CD4-positive, alpha-beta T cell (primary cell): ENCODE measurements at regions not wholly inside any gene's neighbourhood (a gene's known extent, or its start where the extent isn't known, plus 50 kb on each side); places are given as distances from the start of the nearest gene placed in this dataset.
"Not testable (repeated sequence)": the region's sequence is repeated elsewhere in the genome, so short reads cannot be mapped to it uniquely, and the experiment has no call there.

ENCODE experiments used
- ATAC-seq: fragments of 200-7000 bp; cut with Tn5 transposase; one replicate; pipeline ENCODE4 v1.10.0; 2022; ENCODE audit warnings: mild to moderate bottlenecking; ENCODE audit not compliant: poor library complexity
- CTCF ChIA-PET: fragments of 350-600 bp; sonication (Branson Sonifier 250); formaldehyde crosslinking; loops from one replicate; lab custom pipeline; 2021; ENCODE audit warnings: antibody characterized with exemption, inconsistent platforms; lab: Charles Lee
- POLR2A ChIA-PET: fragments of 350-600 bp; sonication (Branson Sonifier 250); formaldehyde crosslinking; loops from one replicate; lab custom pipeline; 2021; ENCODE audit warnings: antibody characterized with exemption, inconsistent platforms; lab: Charles Lee
- DNase-seq, 14 experiments: peaks; one replicate each; pipeline ENCODE4 v3.0.0-alpha.2; 2013 to 2020; ENCODE audit warnings: mixed read lengths in 2 of 14
- H3K27ac ChIP-seq, 2 donors: one replicate each; pipeline versions ENCODE4 v1.5.1 to v1.7.0; 2013; ENCODE audit warnings: low read length in 2 of 2, low read depth in 1 of 2, mild to moderate bottlenecking in 1 of 2
- H3K27me3 ChIP-seq, 2 experiments: 1 replicate in 1 of 2; 2 replicates in 1 of 2; pipeline versions ENCODE4 v1.6.1 to v1.7.0; 2013; ENCODE audit warnings: low read length in 2 of 2, control low read depth in 1 of 2, mild to moderate bottlenecking in 1 of 2, moderate library complexity in 1 of 2; ENCODE audit not compliant: insufficient read depth in 2 of 2, control insufficient read depth in 1 of 2
- H3K36me3 ChIP-seq: one replicate; pipeline ENCODE4 v1.6.1; 2013; ENCODE audit warnings: low read length, control low read depth; ENCODE audit not compliant: insufficient read depth
- H3K4me1 ChIP-seq: one replicate; pipeline ENCODE4 v1.6.1; 2013; ENCODE audit warnings: low read length, control low read depth; ENCODE audit not compliant: insufficient read depth
- H3K4me3 ChIP-seq: one replicate; pipeline ENCODE4 v1.5.1; 2013; ENCODE audit warnings: mild to moderate bottlenecking, low read length, moderate library complexity
- H3K9me3 ChIP-seq, 2 experiments: 1 replicate in 1 of 2; 2 replicates in 1 of 2; pipeline versions ENCODE4 v1.6.1 to v1.7.0; 2013; ENCODE audit warnings: low read length in 2 of 2, mild to moderate bottlenecking in 2 of 2, control low read depth in 1 of 2, moderate library complexity in 1 of 2; ENCODE audit not compliant: control insufficient read depth in 1 of 2, insufficient read depth in 1 of 2
- H3K27ac Mint-ChIP-seq: one replicate; pipeline ENCODE4 v1.8.0; 2020; ENCODE audit warnings: mixed read lengths
- H3K27me3 Mint-ChIP-seq: one replicate; pipeline ENCODE4 v1.8.0; 2021; ENCODE audit warnings: mixed read lengths
- H3K36me3 Mint-ChIP-seq: one replicate; pipeline ENCODE4 v1.8.0; 2021; ENCODE audit warnings: low read depth, mixed read lengths
- H3K4me1 Mint-ChIP-seq: one replicate; pipeline ENCODE4 v1.8.0; 2021; ENCODE audit warnings: low read depth, mixed read lengths
- H3K4me3 Mint-ChIP-seq: one replicate; pipeline ENCODE4 v1.8.0; 2020; ENCODE audit warnings: mild to moderate bottlenecking, mixed read lengths
- H3K9me3 Mint-ChIP-seq: one replicate; pipeline ENCODE4 v1.8.0; 2020; ENCODE audit warnings: mixed read lengths
- intact Hi-C, 2 experiments: fragments of 100-400 bp; cut with DNase I in 1 of 2; cut with micrococcal nuclease in 1 of 2; formaldehyde crosslinking; loops; one replicate each; pipeline versions ENCODE4 v1.15.1 to v1.9.0; 2023 to 2025; cut with DNase I, micrococcal nuclease
- TF ChIP-seq, protein P1 (sequence below): fragments of 200-600 bp; IDR thresholded peaks from one replicate; pipeline ENCODE4 v1.8.0; 2022; ENCODE audit warnings: antibody characterized with exemption, mild to moderate bottlenecking

DNA sequence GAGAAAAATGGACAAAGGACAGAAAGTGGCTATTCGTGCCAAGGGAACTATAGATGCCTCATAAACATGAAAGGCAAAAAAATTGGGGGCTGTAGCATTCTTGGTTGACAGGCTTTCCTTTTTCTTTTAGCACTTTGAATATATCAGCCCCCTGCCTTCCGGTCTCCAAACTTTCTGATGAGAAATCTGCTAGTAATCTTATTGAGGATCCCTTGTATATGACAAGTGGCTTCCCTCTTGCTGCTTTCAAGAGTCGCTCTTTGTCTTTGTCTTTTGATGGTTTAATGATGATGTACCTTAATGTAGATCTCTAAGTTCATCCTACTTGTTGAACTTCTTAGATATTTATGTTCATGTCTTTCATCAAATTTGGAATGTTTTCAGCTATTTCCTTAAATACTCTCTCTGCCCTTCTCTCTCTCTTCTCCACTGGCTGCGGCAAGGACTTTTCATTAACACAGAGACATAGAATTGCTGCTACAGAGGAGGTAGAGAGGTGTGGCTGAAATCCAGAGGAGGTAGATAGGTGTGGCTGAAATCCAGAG is 59.4 kb upstream of the EPHB3 start:
- Mint-ChIP-seq H3K27ac (no peak overlapping the region), H3K27me3 (peaks cover 64% of the 10 kb centered on the region), H3K9me3 (no peaks in the 10 kb centered on the region), H3K4me3 (no peak overlapping the region), H3K4me1 (no peaks in the 10 kb centered on the region), H3K36me3 (no peaks in the 10 kb centered on the region)
- H3K27ac ChIP-seq = no peak overlapping the region
- intact Hi-C loops = no loop called here
- ChIA-PET CTCF (no interaction called here), POLR2A (no interaction called here)
- no peaks in the 10 kb centered on the region for H3K4me1 ChIP-seq
- DNase-seq = no peak
- H3K27me3 ChIP-seq = peaks cover 6 to 10% of the 10 kb centered on the region in 2 experiments
- no peak overlapping the region for H3K4me3 ChIP-seq
- ATAC-seq = no peak
- TF ChIP-seq, protein P1, sequence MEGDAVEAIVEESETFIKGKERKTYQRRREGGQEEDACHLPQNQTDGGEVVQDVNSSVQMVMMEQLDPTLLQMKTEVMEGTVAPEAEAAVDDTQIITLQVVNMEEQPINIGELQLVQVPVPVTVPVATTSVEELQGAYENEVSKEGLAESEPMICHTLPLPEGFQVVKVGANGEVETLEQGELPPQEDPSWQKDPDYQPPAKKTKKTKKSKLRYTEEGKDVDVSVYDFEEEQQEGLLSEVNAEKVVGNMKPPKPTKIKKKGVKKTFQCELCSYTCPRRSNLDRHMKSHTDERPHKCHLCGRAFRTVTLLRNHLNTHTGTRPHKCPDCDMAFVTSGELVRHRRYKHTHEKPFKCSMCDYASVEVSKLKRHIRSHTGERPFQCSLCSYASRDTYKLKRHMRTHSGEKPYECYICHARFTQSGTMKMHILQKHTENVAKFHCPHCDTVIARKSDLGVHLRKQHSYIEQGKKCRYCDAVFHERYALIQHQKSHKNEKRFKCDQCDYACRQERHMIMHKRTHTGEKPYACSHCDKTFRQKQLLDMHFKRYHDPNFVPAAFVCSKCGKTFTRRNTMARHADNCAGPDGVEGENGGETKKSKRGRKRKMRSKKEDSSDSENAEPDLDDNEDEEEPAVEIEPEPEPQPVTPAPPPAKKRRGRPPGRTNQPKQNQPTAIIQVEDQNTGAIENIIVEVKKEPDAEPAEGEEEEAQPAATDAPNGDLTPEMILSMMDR = no peak
- no peaks in the 10 kb centered on the region for H3K36me3 ChIP-seq
- H3K9me3 ChIP-seq = peaks cover 0 to 7% of the 10 kb centered on the region in 2 experiments

DNA sequence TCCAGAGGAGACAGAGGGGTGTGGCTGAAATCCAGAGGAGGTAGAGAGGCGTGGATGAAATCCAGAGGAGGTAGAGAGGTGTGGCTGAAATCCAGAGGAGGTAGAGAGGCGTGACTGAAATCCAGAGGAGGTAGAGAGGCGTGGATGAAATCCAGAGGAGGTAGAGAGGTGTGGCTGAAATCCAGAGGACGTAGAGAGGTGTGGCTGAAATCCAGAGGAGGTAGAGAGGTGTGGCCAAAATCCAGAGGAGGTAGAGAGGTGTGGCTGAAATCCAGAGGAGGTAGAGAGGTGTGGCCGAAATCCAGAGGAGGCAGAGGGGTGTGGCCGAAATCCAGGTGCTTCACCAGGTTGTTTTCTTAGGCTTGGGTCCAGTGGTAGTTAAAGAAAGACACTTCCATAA is 58.7 kb upstream of the EPHB3 start:
- H3K27ac ChIP-seq, intact Hi-C loops, H3K4me1 ChIP-seq, POLR2A ChIA-PET, DNase-seq, ATAC-seq, H3K27me3 ChIP-seq, H3K36me3 ChIP-seq, H3K36me3 Mint-ChIP-seq, H3K4me1 Mint-ChIP-seq, H3K9me3 Mint-ChIP-seq, H3K4me3 Mint-ChIP-seq, H3K27ac Mint-ChIP-seq, H3K4me3 ChIP-seq, H3K9me3 ChIP-seq, CTCF ChIA-PET: not testable (repeated sequence)
- H3K27me3 Mint-ChIP-seq = peaks cover 67% of the 10 kb centered on the region

DNA sequence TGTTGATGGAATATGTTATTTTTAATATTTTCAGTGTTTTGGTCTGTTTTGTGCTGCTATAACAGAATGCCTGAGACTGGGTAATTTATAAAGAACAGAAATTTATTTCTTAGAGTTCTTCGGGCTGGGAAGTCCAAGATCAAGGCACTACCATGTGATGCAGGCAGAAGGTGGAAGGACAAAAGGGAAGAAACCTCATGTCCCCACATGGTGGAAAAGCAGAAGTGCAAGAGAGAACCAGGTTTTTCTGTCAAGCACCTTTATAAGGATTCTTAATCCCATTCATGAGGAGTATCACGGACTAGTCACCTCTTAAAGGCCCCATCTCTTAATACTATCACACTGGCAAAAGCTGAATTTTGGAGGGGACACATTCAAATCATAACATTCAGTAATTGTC is 57.9 kb upstream of the EPHB3 start:
- Mint-ChIP-seq H3K4me3 (no peak overlapping the region), H3K27ac (no peak overlapping the region), H3K4me1 (no peaks in the 10 kb centered on the region), H3K27me3 (peaks cover 59% of the 10 kb centered on the region), H3K9me3 (no peaks in the 10 kb centered on the region), H3K36me3 (no peaks in the 10 kb centered on the region)
- no peaks in the 10 kb centered on the region for H3K36me3 ChIP-seq
- peaks cover 6 to 12% of the 10 kb centered on the region in 2 experiments for H3K27me3 ChIP-seq
- DNase-seq = no peak
- no peak overlapping the region for H3K27ac ChIP-seq
- ChIA-PET POLR2A (no interaction called here), CTCF (interaction anchor here (0.7 to 1.1 kb wide), 2 partner anchors 10 to 14 kb away, joined by 3 to 7 read pairs; no protein-coding TSS in a partner anchor)
- H3K9me3 ChIP-seq = peaks cover 0 to 7% of the 10 kb centered on the region in 2 experiments
- intact Hi-C loops = no loop called here
- no peak for ATAC-seq
- no peaks in the 10 kb centered on the region for H3K4me1 ChIP-seq
- no peak overlapping the region for H3K4me3 ChIP-seq
- TF ChIP-seq, protein P1 = no peak
